ENCODE measurements at regions not wholly inside any gene's neighbourhood (a gene's known extent, or its start where the extent isn't known, plus 50 kb on each side); places are given as distances from the start of the nearest gene placed in this dataset.

GRCh38 chr9:134272302-134273023, 53.8 kb upstream of the RXRA start:
- DNase-seq (ENCODE audit: low read depth): no peak
- no peak overlapping the region for H3K4me3 ChIP-seq (ENCODE audit: low read depth, low read length)
- no peak for TF ChIP-seq CTCF (conservative IDR thresholded peaks at IDR 0.05; ENCODE audit: low read depth, low read length)

DNA sequence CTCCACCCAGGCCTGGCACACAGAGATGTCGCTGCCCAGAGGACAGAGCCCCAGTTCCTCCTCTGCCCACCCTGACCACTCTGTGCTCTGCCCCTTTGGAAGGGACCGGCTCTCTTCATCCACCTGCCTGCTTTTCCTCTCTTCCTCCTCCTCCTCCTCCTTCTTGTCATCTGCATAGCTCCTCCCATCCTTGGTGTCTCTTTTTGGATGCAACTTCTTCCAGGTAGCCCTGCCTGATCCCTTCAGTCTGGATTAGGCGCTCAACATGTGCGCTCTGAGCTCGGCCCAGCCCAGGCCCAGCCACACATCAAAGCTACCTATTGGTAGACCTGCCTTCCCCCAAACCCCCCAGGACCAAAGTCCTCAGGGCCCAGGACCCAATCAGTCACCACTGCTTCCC, 52.6 kb upstream of the RXRA start:
- TF ChIP-seq CTCF (conservative IDR thresholded peaks at IDR 0.05; ENCODE audit: low read depth, low read length): no peak
- DNase-seq (ENCODE audit: low read depth): no peak
- H3K4me3 ChIP-seq (ENCODE audit: low read depth, low read length): no peak overlapping the region

GRCh38 chr9:134275375-134275774, 50.9 kb upstream of the RXRA start:
- TF ChIP-seq CTCF (conservative IDR thresholded peaks at IDR 0.05; ENCODE audit: low read depth, low read length): no peak
- DNase-seq (ENCODE audit: low read depth): no peak
- H3K4me3 ChIP-seq (ENCODE audit: low read depth, low read length): no peak overlapping the region

DNA sequence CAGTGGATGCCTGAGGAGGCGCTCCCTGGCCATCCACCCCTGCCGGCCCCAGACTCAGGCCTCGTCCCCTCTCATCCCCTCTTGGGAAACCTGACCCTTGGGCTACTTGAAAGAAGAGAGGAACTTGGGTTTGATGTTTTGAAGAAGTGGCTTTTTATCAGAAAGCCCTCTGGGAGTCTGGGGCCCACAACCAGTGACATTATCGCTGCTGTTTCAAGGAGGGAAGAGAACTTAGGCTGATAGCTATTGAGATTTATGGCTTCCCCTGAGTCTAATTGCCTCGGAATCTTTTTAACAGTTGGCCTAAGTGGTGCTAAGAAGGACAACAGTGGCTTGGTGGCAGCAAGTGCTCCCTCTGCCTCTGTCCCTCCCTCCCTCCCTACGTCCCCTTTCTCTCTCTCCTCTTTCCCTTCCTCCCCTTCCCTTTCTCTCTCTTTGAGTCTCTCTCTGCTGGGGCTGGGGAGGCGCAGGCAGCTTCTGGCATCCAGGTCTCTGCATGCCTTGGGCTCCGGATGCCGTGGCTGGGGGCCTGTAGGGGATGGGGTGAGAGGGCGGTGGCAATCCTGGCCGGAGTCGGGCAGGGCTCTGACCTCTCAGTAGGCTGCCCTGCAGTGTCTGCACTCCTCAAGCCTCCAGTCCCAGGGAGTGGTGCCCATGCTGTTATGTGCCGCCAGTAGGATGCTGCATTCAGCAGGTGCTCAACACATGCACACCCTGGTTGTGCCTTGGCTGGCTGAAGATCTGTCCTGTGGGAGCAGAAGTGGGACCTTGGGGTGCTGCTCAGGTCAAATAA, 49.6 kb upstream of the RXRA start:
- TF ChIP-seq CTCF (conservative IDR thresholded peaks at IDR 0.05; ENCODE audit: low read depth, low read length): no peak
- no peak overlapping the region for H3K4me3 ChIP-seq (ENCODE audit: low read depth, low read length)
- no peak for DNase-seq (ENCODE audit: low read depth)
